ENCODE measurements at regions not wholly inside any gene's neighbourhood (a gene's known extent, or its start where the extent isn't known, plus 50 kb on each side); places are given as distances from the start of the nearest gene placed in this dataset.

GRCh38 chrX:9378980-9379696, 85.7 kb upstream of the TBL1X start:
- TF ChIP-seq, protein P1, sequence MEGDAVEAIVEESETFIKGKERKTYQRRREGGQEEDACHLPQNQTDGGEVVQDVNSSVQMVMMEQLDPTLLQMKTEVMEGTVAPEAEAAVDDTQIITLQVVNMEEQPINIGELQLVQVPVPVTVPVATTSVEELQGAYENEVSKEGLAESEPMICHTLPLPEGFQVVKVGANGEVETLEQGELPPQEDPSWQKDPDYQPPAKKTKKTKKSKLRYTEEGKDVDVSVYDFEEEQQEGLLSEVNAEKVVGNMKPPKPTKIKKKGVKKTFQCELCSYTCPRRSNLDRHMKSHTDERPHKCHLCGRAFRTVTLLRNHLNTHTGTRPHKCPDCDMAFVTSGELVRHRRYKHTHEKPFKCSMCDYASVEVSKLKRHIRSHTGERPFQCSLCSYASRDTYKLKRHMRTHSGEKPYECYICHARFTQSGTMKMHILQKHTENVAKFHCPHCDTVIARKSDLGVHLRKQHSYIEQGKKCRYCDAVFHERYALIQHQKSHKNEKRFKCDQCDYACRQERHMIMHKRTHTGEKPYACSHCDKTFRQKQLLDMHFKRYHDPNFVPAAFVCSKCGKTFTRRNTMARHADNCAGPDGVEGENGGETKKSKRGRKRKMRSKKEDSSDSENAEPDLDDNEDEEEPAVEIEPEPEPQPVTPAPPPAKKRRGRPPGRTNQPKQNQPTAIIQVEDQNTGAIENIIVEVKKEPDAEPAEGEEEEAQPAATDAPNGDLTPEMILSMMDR (IDR thresholded peaks at IDR 0.05), result no peak
- no peak for TF ChIP-seq POLR2A (IDR thresholded peaks at IDR 0.05)

All from right lobe of liver (tissue), 4 donors.